Naive thymus-derived CD8-positive, alpha-beta T cell (primary cell): ENCODE measurements at regions not wholly inside any gene's neighbourhood (a gene's known extent, or its start where the extent isn't known, plus 50 kb on each side); places are given as distances from the start of the nearest gene placed in this dataset.
A peak's percentile ranks its signal among the peaks of the same experiment; 100 is the strongest.

Experiments used
- ATAC-seq, 2 donors: fragments of 150-1000 bp; cut with Tn5 transposase in 1 of 2; sonication (Bioruptor Pico), chemical (Tn5 transposase) in 1 of 2; 1 replicate in 1 of 2; 2 replicates in 1 of 2; pipeline ENCODE4 v1.10.0; 2021; ENCODE audit warnings: mild to moderate bottlenecking in 2 of 2, moderate library complexity in 2 of 2
- POLR2A ChIA-PET: fragments of 350-600 bp; sonication (Branson Sonifier 250); formaldehyde crosslinking; loops from one replicate; lab custom pipeline; 2021; ENCODE audit warnings: antibody characterized with exemption; lab: Charles Lee
- DNase-seq, 10 donors: peaks; one replicate each; pipeline versions ENCODE4 v3.0.0 to v3.0.0-alpha.2; 2020 to 2022
- H3K27ac Mint-ChIP-seq, 10 donors: one replicate each; pipeline ENCODE4 v1.8.0; 2020 to 2022; ENCODE audit warnings: mild to moderate bottlenecking in 10 of 10, mixed read lengths in 10 of 10, moderate library complexity in 4 of 10, inconsistent platforms in 1 of 10
- H3K27me3 Mint-ChIP-seq, 5 donors: one replicate each; pipeline ENCODE4 v1.8.0; 2021 to 2022; ENCODE audit warnings: mixed read lengths in 5 of 5
- H3K36me3 Mint-ChIP-seq, 3 donors: one replicate each; pipeline ENCODE4 v1.8.0; 2020 to 2022; ENCODE audit warnings: mixed read lengths in 3 of 3, mild to moderate bottlenecking in 2 of 3, inconsistent platforms in 1 of 3
- H3K4me1 Mint-ChIP-seq, 4 donors: one replicate each; pipeline ENCODE4 v1.8.0; 2021 to 2022; ENCODE audit warnings: mixed read lengths in 4 of 4
- H3K4me3 Mint-ChIP-seq, 10 donors: one replicate each; pipeline ENCODE4 v1.8.0; 2020 to 2022; ENCODE audit warnings: mild to moderate bottlenecking in 10 of 10, mixed read lengths in 10 of 10, moderate library complexity in 6 of 10, inconsistent platforms in 1 of 10
- H3K9me3 Mint-ChIP-seq, 9 donors: one replicate each; pipeline ENCODE4 v1.8.0; 2020 to 2022; ENCODE audit warnings: mixed read lengths in 9 of 9, mild to moderate bottlenecking in 3 of 9, inconsistent platforms in 1 of 9, moderate library complexity in 1 of 9

DNA sequence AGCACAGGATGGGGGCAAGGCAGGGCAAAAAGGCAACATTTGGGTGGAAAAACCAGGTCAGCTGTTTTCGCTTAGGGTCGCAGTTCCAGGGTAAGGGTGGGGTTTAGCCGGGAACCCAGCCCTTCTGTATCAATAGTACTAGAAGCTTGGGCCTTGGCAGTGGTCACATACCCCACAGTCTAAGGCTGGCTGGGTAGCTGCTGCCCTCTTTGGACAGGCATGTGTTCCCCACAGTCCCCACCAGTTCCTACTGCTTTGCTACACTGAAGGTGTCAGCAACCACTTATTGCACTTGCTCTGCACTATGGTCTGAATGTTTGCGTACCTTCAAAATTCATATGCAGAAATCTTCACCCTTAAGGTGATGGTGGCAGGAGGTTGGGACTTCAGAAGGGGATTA is 349.8 kb downstream of the LTN1 start:
- peaks cover 0 to 2% (median 0%) of the 10 kb centered on the region in 4 donors for H3K4me1 Mint-ChIP-seq
- POLR2A ChIA-PET, result no interaction called here
- ATAC-seq, result no peak
- no peaks in the 10 kb centered on the region for H3K27me3 Mint-ChIP-seq
- no peak overlapping the region for H3K27ac Mint-ChIP-seq
- H3K4me3 Mint-ChIP-seq, result no peak overlapping the region
- H3K9me3 Mint-ChIP-seq, result peaks cover 0 to 17% (median 0%) of the 10 kb centered on the region in 9 donors
- H3K36me3 Mint-ChIP-seq, result peaks cover 5 to 27% (median 11%) of the 10 kb centered on the region in 3 donors
- DNase-seq, result no peak

GRCh38 chr21:28641731-28642130 is 350.9 kb downstream of the LTN1 start:
- Mint-ChIP-seq H3K27me3 (no peaks in the 10 kb centered on the region), H3K9me3 (peaks cover 0 to 17% (median 0%) of the 10 kb centered on the region in 9 donors), H3K4me3 (no peak overlapping the region), H3K27ac (no peak overlapping the region), H3K36me3 (peaks cover 5 to 27% (median 11%) of the 10 kb centered on the region in 3 donors), H3K4me1 (peaks cover 0 to 2% (median under 1%) of the 10 kb centered on the region in 4 donors)
- POLR2A ChIA-PET, result no interaction called here
- ATAC-seq, result no peak
- DNase-seq, result no peak

DNA sequence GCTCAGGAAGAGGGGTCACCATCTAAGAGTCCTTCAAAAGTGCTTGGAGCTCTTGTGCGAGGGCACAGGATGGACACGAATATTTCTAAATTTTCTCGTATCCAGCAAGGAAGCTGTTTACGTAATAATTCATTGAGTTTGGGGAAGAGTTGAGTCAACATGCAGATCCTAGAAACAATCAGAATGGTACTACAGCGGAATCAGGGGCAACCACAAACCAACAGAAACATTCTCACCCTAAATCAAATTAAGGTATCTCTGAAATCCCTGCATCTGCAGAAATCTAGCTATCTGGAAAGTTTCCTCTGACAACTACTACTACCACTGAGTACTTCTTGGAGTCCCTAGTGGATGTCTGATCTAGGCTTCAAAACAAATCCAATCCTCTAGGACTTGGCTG is 352.4 kb downstream of the LTN1 start:
- Mint-ChIP-seq H3K4me1 (peaks cover 0 to 2% (median under 1%) of the 10 kb centered on the region in 4 donors), H3K27me3 (no peaks in the 10 kb centered on the region), H3K36me3 (peaks cover 5 to 27% (median 11%) of the 10 kb centered on the region in 3 donors), H3K4me3 (no peak overlapping the region), H3K9me3 (peaks cover 0 to 17% (median 0%) of the 10 kb centered on the region in 9 donors), H3K27ac (no peak overlapping the region)
- POLR2A ChIA-PET, result no interaction called here
- DNase-seq (no peak), ATAC-seq (no peak)

- peaks cover 5 to 23% (median 11%) of the 10 kb centered on the region in 3 donors for H3K36me3 Mint-ChIP-seq
- no peaks in the 10 kb centered on the region for H3K27me3 Mint-ChIP-seq
- peaks cover 0 to 17% (median 0%) of the 10 kb centered on the region in 9 donors for H3K9me3 Mint-ChIP-seq
- H3K27ac Mint-ChIP-seq, result no peak overlapping the region
- H3K4me3 Mint-ChIP-seq, result no peak overlapping the region
- H3K4me1 Mint-ChIP-seq, result peaks cover 0 to 2% (median under 1%) of the 10 kb centered on the region in 4 donors
- DNase-seq (no peak), ATAC-seq (no peak)
- POLR2A ChIA-PET, result no interaction called here
Measured at GRCh38 chr21:28639737-28640136, 352.9 kb downstream of the LTN1 start.

GRCh38 chr21:28636752-28637691 is 355.7 kb downstream of the LTN1 start:
- H3K4me3 Mint-ChIP-seq, result no peak overlapping the region
- POLR2A ChIA-PET, result no interaction called here
- H3K9me3 Mint-ChIP-seq, result peaks cover 0 to 17% (median 0%) of the 10 kb centered on the region in 9 donors
- H3K27me3 Mint-ChIP-seq, result no peaks in the 10 kb centered on the region
- H3K4me1 Mint-ChIP-seq, result peaks cover 0 to 2% (median under 1%) of the 10 kb centered on the region in 4 donors
- H3K36me3 Mint-ChIP-seq, result peaks cover 0 to 11% (median 8%) of the 10 kb centered on the region in 3 donors
- H3K27ac Mint-ChIP-seq, result no peak overlapping the region
- ATAC-seq (no peak), DNase-seq (no peak)

- Mint-ChIP-seq H3K27me3 (no peaks in the 10 kb centered on the region), H3K4me3 (no peak overlapping the region), H3K36me3 (peaks cover 0 to 8% (median 8%) of the 10 kb centered on the region in 3 donors), H3K9me3 (peaks cover 0 to 17% (median 0%) of the 10 kb centered on the region in 9 donors), H3K27ac (no peak overlapping the region), H3K4me1 (peaks cover 0 to 2% (median under 1%) of the 10 kb centered on the region in 4 donors)
- POLR2A ChIA-PET, result interaction anchor here (0.7 kb wide), 1 partner anchor 123 kb away, joined by 6 read pairs; no protein-coding TSS in a partner anchor
- ATAC-seq, result no peak
- DNase-seq, result no peak
Measured at GRCh38 chr21:28635541-28635940, 357.1 kb downstream of the LTN1 start.

- Mint-ChIP-seq H3K4me3 (no peak overlapping the region), H3K27me3 (no peaks in the 10 kb centered on the region), H3K36me3 (peaks cover 0 to 8% (median 8%) of the 10 kb centered on the region in 3 donors), H3K9me3 (peaks cover 0 to 7% (median 0%) of the 10 kb centered on the region in 9 donors), H3K27ac (no peak overlapping the region), H3K4me1 (peaks cover 0 to 2% (median under 1%) of the 10 kb centered on the region in 4 donors)
- POLR2A ChIA-PET, result no interaction called here
- ATAC-seq (no peak), DNase-seq (no peak)
Measured at GRCh38 chr21:28633839-28634555, 358.7 kb downstream of the LTN1 start.

DNA sequence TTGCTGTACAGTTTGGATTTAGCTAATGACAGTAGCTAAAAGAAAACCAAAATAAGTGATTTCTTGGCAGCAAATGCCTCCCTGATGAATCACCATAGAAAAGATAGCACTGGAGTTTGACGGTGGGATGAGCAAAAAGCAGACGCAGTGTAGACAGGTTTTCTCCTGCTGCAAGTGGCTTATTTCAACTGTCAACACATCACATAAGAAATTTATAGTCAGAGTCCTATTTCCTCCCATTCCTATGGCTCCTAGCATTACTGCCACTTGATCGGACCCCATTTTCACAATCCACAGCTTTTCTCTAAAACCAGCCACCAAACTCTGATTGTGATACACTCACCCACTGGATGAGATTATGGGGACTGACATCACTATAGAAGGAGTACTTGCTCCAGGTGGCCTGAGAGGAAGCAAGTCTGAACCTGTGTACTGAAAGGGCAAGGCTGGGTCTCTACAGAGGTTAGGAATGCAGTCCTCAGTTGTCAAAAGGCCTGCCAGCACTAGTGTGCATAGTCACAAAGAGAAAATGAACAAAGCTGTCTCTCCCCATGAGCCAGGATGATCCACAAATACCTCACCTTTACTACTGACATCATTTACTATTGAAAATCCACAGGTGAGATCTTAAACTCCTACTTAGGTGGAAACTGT is 359.8 kb downstream of the LTN1 start:
- Mint-ChIP-seq H3K27me3 (no peaks in the 10 kb centered on the region), H3K27ac (peak overlapping the region in 1 of 10 donors; percentile 34), H3K4me1 (peaks cover 0 to 4% (median under 1%) of the 10 kb centered on the region in 4 donors), H3K4me3 (no peak overlapping the region), H3K9me3 (peaks cover 0 to 3% (median 0%) of the 10 kb centered on the region in 9 donors), H3K36me3 (peaks cover 0 to 5% (median 0%) of the 10 kb centered on the region in 3 donors)
- ATAC-seq, result no peak
- no peak for DNase-seq
- POLR2A ChIA-PET, result no interaction called here

- Mint-ChIP-seq H3K9me3 (peaks cover 0 to 11% (median 0%) of the 10 kb centered on the region in 9 donors), H3K4me1 (peaks cover 0 to 9% (median 0%) of the 10 kb centered on the region in 4 donors), H3K27me3 (no peaks in the 10 kb centered on the region), H3K27ac (no peak overlapping the region), H3K4me3 (no peak overlapping the region), H3K36me3 (peaks cover 4 to 32% (median 12%) of the 10 kb centered on the region in 3 donors)
- POLR2A ChIA-PET, result no interaction called here
- DNase-seq (no peak), ATAC-seq (no peak)
Measured at GRCh38 chr21:28627691-28628090, 365.0 kb downstream of the LTN1 start.

- Mint-ChIP-seq H3K27me3 (no peaks in the 10 kb centered on the region), H3K4me3 (no peak overlapping the region), H3K4me1 (peaks cover 0 to 9% (median 0%) of the 10 kb centered on the region in 4 donors), H3K27ac (no peak overlapping the region), H3K9me3 (peaks cover 0 to 11% (median 3%) of the 10 kb centered on the region in 9 donors), H3K36me3 (peaks cover 4 to 34% (median 15%) of the 10 kb centered on the region in 3 donors)
- ATAC-seq (no peak), DNase-seq (no peak)
- POLR2A ChIA-PET, result no interaction called here
Measured at GRCh38 chr21:28627261-28627660, 365.4 kb downstream of the LTN1 start.

DNA sequence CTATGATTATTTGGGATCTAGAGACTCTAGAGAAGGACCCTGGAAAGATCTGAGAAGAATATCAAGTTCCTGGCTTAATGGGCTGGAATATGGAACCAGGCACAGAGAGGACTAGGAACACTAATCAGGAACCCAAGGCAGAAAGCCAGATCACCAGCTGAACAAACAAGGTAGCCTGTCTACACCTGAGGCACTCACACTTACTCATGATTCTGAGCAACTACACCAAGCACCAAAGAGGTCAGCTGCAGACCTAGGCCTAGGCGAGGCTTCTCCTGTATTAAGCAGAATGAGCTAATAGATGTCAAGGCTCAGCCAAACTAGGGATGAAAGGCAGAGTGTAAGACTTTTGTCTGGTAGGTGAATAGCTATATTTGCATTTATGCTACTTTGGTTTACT is 368.1 kb downstream of the LTN1 start:
- no peaks in the 10 kb centered on the region for H3K27me3 Mint-ChIP-seq
- peaks cover 0 to 11% (median 4%) of the 10 kb centered on the region in 9 donors for H3K9me3 Mint-ChIP-seq
- H3K4me3 Mint-ChIP-seq, result no peak overlapping the region
- POLR2A ChIA-PET, result no interaction called here
- no peak overlapping the region for H3K27ac Mint-ChIP-seq
- peaks cover 9 to 44% (median 23%) of the 10 kb centered on the region in 3 donors for H3K36me3 Mint-ChIP-seq
- peaks cover 0 to 9% (median 0%) of the 10 kb centered on the region in 4 donors for H3K4me1 Mint-ChIP-seq
- no peak for ATAC-seq
- DNase-seq, result no peak

- no peaks in the 10 kb centered on the region for H3K27me3 Mint-ChIP-seq
- peaks cover 8 to 15% (median 9%) of the 10 kb centered on the region in 3 donors for H3K36me3 Mint-ChIP-seq
- POLR2A ChIA-PET, result no interaction called here
- ATAC-seq (no peak), DNase-seq (no peak)
- H3K27ac Mint-ChIP-seq, result peak overlapping the region in 1 of 10 donors; percentile 27
- H3K4me1 Mint-ChIP-seq, result peaks cover 0 to 2% (median under 1%) of the 10 kb centered on the region in 4 donors
- peaks cover 0 to 7% (median 1%) of the 10 kb centered on the region in 9 donors for H3K9me3 Mint-ChIP-seq
- H3K4me3 Mint-ChIP-seq, result no peak overlapping the region
Measured at GRCh38 chr21:28617300-28617699, 375.4 kb downstream of the LTN1 start.
